GM10266 (cell line): ENCODE measurements at regions not wholly inside any gene's neighbourhood (a gene's known extent, or its start where the extent isn't known, plus 50 kb on each side); places are given as distances from the start of the nearest gene placed in this dataset.
"Not testable (repeated sequence)": the region's sequence is repeated elsewhere in the genome, so short reads cannot be mapped to it uniquely, and the experiment has no call there.

Source experiments
- DNase-seq: peaks from one replicate; pipeline ENCODE4 v3.0.0; 2012; ENCODE audit errors: extremely low spot score
- TF ChIP-seq, protein P1 (sequence below): IDR thresholded peaks from 2 replicates; pipeline ENCODE4 v1.5.1; 2012; ENCODE audit warnings: mild to moderate bottlenecking, low read depth; ENCODE audit not compliant: control insufficient read depth, insufficient read depth; ENCODE audit errors: missing control alignments

DNA sequence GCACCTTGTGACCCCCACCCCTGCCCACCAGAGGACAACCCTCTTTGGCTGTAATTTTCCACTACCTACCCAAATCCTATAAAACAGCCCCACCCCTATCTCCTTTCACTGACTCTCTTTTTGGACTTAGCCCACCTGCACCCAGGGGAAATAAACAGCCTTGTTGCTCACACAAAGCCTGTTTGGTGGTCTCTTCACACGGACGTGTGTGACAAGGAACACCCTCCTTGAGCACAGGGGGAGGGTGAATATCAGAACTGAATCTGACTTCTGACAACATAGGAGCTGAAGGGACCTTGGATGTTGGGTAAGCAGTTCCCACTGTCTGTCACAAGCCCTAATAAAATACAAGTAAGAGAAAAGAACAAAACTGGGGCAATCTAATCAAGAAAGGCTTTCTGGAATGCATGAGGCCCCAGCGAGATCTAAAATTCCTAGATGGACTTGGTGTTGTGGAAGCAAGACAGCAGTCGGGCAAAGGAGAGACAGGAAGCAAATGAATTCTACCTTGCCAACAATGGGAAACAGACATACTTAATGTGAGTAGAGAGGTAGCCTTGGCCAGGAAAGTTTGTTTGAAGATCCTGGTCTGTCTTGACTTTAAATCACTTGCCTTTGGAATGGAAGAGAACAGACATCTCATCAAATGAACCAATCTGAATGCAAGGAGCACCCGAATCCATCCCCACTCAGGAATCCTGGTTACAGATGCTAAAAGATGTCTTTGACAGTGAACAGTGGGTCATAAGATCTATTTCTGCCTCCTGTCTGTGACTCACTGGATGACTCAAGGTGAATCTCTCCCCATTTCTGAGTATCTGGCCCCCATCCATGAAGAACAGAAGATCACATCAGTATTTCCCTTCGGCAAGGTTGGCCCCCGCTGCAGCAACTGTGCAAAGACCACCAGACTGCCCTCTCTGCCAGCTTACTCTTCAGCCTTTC is 53.3 kb downstream of the OLFML3 start:
- no peak for DNase-seq
- TF ChIP-seq, protein P1, sequence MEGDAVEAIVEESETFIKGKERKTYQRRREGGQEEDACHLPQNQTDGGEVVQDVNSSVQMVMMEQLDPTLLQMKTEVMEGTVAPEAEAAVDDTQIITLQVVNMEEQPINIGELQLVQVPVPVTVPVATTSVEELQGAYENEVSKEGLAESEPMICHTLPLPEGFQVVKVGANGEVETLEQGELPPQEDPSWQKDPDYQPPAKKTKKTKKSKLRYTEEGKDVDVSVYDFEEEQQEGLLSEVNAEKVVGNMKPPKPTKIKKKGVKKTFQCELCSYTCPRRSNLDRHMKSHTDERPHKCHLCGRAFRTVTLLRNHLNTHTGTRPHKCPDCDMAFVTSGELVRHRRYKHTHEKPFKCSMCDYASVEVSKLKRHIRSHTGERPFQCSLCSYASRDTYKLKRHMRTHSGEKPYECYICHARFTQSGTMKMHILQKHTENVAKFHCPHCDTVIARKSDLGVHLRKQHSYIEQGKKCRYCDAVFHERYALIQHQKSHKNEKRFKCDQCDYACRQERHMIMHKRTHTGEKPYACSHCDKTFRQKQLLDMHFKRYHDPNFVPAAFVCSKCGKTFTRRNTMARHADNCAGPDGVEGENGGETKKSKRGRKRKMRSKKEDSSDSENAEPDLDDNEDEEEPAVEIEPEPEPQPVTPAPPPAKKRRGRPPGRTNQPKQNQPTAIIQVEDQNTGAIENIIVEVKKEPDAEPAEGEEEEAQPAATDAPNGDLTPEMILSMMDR: no peak

DNA sequence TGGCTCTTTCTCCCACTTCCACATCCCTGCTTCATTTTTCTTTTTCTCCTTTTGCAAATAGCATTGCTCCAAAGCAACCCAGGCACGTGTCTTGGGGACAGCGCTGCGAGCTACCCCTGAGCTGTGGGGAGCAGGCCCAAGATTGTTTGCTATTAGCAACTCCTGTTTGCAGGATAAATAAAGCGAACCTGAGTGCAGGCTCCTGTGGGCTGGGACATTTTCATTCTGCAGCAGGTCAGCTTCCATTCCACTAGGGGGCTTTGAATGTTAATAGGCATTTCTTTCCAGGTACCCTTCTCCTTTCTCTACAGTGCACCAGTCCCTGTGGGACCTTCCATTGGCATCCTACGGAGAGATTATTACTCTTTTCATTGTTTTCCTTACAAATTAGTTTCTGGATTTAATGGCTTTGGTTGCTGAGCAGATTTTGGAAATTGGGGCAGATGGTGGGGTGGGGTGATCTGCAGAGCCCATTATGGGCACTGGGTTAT is 54.0 kb downstream of the OLFML3 start:
- peak; percentile 21 for DNase-seq
- TF ChIP-seq, protein P1: peak; percentile 29

DNA sequence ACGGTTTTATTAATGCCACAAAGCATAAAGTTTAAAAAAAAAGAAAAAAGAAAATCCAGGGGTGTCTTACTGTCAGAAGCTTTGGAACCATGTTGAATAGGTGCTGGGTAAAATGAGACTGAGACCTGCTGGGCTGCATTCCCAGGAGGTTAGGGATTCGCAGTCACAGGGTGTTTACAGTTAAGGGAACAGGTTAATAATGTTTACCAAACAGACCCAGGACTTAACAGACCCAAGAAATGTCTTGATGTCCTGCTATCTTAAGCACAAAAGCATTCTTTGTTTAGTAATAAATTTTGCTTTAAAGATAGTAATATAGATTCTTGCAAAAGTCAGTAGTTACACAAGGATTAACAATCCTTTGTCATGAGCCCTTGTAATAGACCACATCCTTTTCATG is 54.7 kb downstream of the OLFML3 start:
- TF ChIP-seq, protein P1: no peak
- DNase-seq: no peak

DNA sequence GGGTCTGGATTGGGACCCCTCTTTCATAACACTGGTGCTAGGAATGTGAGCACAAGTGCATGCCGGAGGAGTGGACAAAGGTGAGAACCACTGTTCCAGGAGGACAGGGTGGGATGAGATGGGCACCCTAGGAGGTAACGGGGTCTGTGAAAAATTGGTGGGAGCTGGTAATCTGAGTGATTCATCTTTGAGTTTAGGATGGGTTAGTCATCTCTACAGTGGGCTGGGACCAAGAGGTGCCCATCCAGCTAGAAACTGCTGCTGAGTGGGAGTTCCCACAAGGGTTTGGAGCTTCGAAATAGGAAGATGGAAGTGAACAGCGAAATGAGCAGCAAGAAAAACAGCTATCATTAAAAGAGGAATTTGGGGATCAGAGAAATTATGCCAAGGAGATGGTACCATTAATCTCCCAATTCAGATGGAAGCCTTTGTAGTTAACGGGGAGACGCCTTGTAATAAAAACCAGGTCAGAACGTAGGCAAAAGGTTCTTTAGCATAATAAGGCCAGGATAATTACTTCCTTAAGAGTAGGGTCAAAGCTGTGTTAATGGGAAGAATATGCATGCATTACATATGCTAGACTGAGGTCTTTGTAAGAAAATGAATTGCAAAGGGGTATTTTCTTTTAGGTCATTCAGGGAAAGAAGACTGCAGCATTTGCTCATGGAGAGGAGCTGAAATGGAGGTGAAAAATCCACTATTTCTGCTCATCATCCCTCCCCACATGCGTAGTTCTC is 55.5 kb downstream of the OLFML3 start:
- DNase-seq: no peak
- TF ChIP-seq, protein P1: no peak

DNA sequence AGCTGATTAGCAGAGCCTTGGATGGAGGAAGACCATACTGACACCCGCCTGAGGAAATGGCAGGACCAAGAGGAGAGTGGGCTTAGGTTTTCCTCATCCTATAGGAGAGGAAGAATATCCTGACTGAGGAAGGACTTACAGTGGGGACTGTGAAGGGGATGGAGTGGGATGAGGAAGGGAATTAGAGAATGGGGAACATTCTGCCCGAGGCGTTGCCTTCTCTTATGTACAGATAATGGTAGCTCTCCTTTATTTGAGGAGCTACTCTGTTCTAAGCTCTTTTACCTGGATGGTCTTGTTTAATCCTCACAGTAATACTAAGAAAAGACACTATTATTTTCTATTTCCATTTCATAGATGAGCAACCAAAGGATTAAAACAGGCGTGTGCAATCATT is 56.0 kb downstream of the OLFML3 start:
- DNase-seq: no peak
- TF ChIP-seq, protein P1: no peak

DNA sequence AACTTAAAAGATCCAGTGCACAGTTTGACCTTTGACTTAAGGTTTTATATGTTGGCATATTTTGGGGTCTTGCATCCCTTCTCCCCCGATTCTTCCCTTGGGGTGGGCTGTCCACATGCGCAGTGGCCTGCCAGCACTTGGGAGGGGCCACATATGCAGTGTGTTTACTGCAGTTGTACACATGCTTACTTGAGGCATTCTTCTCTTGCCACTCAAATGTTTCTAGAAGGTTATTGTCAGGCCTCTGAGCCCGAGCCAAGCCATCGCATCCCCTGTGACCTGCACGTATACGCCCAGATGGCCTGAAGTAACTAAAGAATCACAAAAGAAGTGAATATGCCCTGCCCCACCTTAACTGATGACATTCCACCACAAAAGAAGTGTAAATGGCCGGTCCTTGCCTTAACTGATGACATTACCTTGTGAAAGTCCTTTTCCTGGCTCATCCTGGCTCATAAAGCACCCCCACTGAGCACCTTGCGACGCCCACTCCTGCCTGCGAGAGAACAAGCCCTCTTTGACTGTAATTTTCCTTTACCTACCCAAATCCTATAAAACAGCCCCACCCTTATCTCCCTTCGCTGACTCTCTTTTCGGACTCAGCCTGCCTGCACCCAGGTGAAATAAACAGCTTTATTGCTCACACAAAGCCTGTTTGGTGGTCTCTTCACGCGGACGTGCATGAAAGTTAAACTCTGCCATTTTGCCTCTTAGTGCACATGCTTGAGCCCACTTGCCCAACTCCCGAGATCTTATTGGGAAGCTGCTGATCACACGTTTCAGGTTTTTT is 57.8 kb downstream of the OLFML3 start:
- not testable (repeated sequence) for DNase-seq

DNA sequence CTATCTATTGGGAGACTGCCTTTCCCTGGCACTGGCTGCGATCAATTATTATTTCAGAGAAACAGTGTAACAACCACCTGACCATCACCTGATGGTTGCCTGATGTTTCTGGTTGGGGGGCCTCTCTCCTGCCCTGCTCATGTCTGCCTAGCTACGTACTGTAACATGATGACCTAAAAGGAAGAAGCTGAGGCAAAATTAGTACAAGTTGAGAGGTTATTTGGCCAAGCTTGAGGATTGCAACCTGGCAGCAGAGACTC is 58.3 kb downstream of the OLFML3 start:
- TF ChIP-seq, protein P1: no peak
- no peak for DNase-seq
